ENCODE measurements at regions not wholly inside any gene's neighbourhood (a gene's known extent, or its start where the extent isn't known, plus 50 kb on each side); places are given as distances from the start of the nearest gene placed in this dataset.
"Not testable (repeated sequence)": the region's sequence is repeated elsewhere in the genome, so short reads cannot be mapped to it uniquely, and the experiment has no call there.

DNA sequence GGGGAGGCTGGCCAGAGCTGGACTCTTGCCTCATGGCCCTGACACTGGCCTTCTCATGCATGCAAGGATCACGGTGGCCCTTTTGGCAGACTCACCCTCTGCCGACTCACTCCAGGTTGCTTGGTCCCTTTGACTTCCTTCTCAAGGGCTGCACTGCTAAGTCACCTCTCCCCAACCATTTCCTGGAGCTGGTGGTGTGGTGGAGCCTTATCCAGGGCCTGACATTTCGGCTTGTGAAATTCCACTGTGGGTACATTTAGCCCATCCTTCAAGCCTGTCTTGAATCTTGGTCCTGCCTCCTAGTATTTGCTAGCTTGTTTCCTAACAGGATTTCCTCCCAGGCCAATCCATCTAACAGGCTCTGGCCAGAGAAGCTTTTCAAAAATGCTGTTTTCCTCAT lies 52.6 kb upstream of the JUN start:
- DNase-seq (ENCODE audit: low read depth), result no peak

- peak; percentile 20 for DNase-seq (ENCODE audit: low read depth)
Observed at GRCh38 chr1:58837886-58838285, 54.0 kb upstream of the JUN start.

GRCh38 chr1:58839147-58839795 lies 55.4 kb upstream of the JUN start:
- DNase-seq (ENCODE audit: low read depth), result no peak

GRCh38 chr1:58839846-58840835 lies 56.3 kb upstream of the JUN start:
- peak; percentile 19 for DNase-seq (ENCODE audit: low read depth)

DNA sequence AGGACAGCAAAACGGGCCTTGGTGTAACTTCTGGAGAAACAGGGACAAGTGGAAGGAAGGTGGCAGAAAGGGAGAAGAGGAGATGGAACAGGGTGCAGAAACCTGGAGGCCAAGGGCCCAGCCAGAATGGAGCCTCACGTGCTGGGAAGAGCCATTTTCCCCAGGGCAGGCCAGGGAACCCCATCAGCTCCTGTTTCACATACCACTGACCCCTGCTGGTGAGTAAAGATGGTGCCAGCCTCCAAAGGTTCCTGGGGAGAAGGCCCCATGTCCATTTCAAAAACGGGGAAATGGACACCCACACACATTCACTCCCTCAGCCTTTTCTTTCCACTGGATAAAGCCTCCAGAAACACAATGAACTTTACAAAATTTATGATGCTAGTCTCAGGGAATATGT lies 57.6 kb upstream of the JUN start:
- DNase-seq (ENCODE audit: low read depth), result no peak

DNA sequence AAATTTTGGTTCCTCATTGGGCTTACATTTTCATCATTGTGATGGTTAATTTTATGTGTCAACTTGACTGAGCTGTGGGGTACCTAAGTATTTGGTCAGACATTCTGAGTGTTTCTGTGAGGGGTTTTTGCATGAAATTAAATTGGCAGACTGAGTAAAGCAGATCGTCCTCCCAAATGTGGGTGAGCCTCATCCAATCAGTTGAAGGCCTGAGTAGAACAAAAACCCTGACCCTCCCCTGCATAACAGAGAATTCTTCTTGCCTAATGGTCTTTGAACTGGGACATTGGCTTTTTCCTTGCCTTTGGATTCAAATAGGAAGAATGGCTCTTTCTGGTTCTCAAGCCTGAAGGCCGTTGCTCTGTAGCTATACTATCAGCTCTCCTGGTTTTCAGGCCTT lies 59.1 kb upstream of the JUN start:
- no peak for DNase-seq (ENCODE audit: low read depth)

DNA sequence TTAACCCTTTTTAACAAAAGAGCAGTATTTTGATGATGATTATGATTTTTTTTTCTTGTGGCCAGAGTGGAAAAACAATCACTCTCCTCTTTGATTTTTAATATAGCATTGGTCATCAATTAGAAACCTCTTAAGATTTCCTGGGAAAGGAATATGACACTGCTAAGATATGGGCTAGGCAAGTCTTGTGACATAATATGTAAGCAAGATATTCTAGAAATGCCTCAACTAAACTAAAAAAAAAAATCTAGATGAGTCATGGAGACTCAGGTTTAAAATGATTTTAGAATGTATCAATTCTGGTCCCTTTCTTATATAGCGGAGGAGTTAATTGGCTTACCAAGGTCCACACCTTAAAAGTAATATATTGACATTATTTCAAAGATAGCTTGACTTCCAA lies 60.3 kb upstream of the JUN start:
- no peak for DNase-seq (ENCODE audit: low read depth)

DNA sequence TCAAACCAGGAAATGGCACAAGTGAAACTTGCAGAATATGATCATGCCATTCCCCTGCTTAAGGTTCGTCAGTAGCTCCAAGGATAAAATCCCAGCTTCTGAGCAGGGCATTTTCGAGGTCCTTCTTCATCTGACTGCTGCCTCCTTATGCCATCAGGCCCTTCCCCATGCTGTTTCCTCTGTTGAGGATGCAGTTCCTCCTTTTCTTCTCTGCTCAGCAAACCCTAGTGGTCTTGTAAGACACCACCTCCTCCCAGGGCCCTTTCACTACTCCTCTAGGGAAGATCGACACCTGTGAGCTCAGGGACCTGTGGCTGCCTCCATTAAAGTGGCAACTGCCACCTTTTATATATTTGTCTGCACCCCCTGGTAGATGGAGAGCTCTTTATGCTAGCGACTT lies 62.1 kb upstream of the JUN start:
- no peak for DNase-seq (ENCODE audit: low read depth)

DNA sequence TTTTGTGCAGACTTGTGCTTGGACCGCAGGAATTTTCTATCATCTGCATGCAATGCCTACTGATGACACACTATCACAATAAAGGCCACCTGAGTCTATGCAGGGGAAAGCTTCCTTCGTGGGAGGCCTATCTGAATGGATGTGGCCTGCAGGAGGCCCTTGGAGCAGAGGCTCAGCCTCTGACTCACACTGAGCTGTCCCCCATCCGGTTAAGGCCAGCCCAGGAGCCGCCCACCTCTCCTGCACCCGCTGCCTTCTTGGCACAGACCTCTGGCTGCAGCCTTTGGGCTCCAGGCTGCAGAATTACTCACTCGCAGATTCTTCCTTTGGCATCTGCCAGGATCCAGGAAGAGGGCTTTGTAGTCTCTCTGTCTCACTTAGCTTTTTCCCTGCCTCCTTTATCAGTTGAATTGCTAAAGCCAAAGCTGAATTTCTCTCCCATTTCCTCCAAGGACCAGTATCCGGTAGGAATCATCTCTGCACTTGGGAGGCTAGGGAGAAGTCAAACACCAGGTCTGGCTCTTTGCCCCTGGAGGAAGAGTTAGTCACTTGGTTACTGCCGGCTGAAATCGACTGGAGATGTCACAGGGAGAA lies 65.1 kb upstream of the JUN start:
- DNase-seq (ENCODE audit: low read depth), result peak; percentile 85

DNA sequence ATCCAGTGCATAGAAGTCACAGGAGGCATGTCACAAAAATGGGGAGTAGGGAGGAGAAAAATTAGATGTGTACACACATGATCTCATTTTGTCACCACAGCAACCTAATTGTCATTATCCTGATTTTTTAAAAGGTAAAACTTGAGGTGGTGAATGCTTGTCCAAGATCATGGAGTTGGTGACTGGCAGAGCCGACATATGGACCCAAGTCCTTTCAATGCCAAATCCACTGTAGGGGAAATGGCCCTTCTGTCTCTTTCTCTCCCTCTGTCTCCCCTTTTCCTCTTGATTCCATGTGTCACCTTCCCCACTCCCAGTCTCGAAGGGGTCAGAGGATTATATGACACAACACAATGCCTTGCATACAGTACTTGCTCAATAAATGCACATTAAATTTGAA lies 65.7 kb upstream of the JUN start:
- DNase-seq (ENCODE audit: low read depth), result no peak

DNA sequence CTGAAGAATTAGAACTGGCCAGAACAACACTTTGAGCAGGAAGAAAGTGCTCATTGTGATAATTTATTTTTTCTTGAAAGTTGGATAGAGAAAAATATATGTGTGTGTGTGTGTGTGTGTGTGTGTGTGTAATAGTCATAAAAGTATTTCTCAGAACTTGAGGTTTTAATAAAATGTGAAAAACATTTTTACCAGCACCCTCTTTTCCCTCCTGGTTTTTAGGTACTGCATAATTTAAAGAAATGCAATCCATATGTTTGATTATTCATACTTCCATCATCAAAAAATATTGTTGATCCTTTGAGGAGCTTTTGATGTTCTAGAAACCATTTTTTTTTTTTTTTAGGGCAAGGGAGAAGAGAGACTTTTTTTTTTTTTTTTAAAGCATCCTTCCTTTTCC lies 66.8 kb upstream of the JUN start:
- no peak for DNase-seq (ENCODE audit: low read depth)

GRCh38 chr1:58852731-58853485 lies 69.1 kb upstream of the JUN start:
- DNase-seq (ENCODE audit: low read depth), result no peak

- DNase-seq (ENCODE audit: low read depth), result no peak
Observed at GRCh38 chr1:58854576-58854975, 70.7 kb upstream of the JUN start.

GRCh38 chr1:58855274-58856165 lies 71.7 kb upstream of the JUN start:
- DNase-seq (ENCODE audit: low read depth), result no peak

GRCh38 chr1:58856281-58856680 lies 72.4 kb upstream of the JUN start:
- not testable (repeated sequence) for DNase-seq (ENCODE audit: low read depth)

- DNase-seq (ENCODE audit: low read depth), result no peak
Observed at GRCh38 chr1:58857680-58858673, 74.1 kb upstream of the JUN start.

GRCh38 chr1:58859769-58860485 lies 76.1 kb upstream of the JUN start:
- DNase-seq (ENCODE audit: low read depth), result no peak

- no peak for DNase-seq (ENCODE audit: low read depth)
Observed at GRCh38 chr1:58861076-58861475, 77.2 kb upstream of the JUN start.

- no peak for DNase-seq (ENCODE audit: low read depth)
Observed at GRCh38 chr1:58861506-58861905, 77.7 kb upstream of the JUN start.

Measured in myocyte (in vitro differentiated cells).